ENCODE measurements at regions not wholly inside any gene's neighbourhood (a gene's known extent, or its start where the extent isn't known, plus 50 kb on each side); places are given as distances from the start of the nearest gene placed in this dataset.

- TF ChIP-seq CTCF (IDR thresholded peaks at IDR 0.05; ENCODE audit: extremely low read depth in 1 of 2, insufficient read depth in 1 of 2, low read depth in 1 of 2, low read length in 2 of 2), result no peak
- TF ChIP-seq EZH2 (IDR thresholded peaks at IDR 0.05; ENCODE audit: borderline replicate concordance, low read depth, low read length, severe bottlenecking), result no peak
- no peak for TF ChIP-seq POLR2AphosphoS5 (IDR thresholded peaks at IDR 0.05; ENCODE audit: insufficient read depth, low read depth, low read length)
- TF ChIP-seq POLR2A (IDR thresholded peaks at IDR 0.05; ENCODE audit: low read depth, low read length), result no peak
- TF ChIP-seq FOS (IDR thresholded peaks at IDR 0.05; ENCODE audit: borderline replicate concordance, insufficient read depth, low read length), result no peak
- no peak for TF ChIP-seq GATA2 (IDR thresholded peaks at IDR 0.05; ENCODE audit: insufficient read depth, insufficient read length, low read depth, low read length)
Measured at GRCh38 chr15:25545017-25545416, 106.2 kb upstream of the UBE3A start.
